ENCODE measurements at regions not wholly inside any gene's neighbourhood (a gene's known extent, or its start where the extent isn't known, plus 50 kb on each side); places are given as distances from the start of the nearest gene placed in this dataset.

DNA sequence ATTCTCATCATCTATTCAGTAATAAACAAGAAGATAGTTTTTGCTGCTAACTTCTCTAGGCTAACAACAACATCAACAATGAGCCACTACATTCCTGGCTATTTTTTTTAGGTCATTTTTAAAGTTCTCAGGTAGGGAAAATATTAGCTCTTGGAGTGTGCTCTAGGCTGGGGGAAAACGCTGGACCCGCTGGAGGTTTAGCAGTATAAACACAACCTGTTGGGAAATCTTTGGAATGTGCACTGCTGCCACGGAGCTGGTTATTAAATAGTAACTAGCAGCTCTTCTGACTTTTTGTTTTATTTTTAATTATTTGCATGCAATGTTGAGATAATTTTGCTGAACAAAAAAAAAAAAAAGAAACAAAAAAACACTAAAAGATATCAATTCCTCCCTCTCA is 892.1 kb upstream of the ACVR2A start:
- no peak for DNase-seq
- WGBS, 2 donors, result 59 to 62% methylated on average over 3 of the region's 3 CpGs
- Histone ChIP-seq H3K27me3 (no peaks in the 10 kb centered on the region), H3K4me3 (no peak overlapping the region), H3K4me1 (peaks cover 0 to 13% (median 0%) of the 10 kb centered on the region in 4 donors), H3K36me3 (no peaks in the 10 kb centered on the region), H3K27ac (peak overlapping the region in 1 of 4 donors; percentile 60), H3K9me3 (no peaks in the 10 kb centered on the region)
- intact Hi-C loops (cut with DNase I), result no loop called here
- TF ChIP-seq POLR2A (IDR thresholded peaks at IDR 0.05) (no peak), EP300 (IDR thresholded peaks at IDR 0.05) (no peak), POLR2AphosphoS5 (IDR thresholded peaks at IDR 0.05) (no peak)
- TF ChIP-seq, protein P1, sequence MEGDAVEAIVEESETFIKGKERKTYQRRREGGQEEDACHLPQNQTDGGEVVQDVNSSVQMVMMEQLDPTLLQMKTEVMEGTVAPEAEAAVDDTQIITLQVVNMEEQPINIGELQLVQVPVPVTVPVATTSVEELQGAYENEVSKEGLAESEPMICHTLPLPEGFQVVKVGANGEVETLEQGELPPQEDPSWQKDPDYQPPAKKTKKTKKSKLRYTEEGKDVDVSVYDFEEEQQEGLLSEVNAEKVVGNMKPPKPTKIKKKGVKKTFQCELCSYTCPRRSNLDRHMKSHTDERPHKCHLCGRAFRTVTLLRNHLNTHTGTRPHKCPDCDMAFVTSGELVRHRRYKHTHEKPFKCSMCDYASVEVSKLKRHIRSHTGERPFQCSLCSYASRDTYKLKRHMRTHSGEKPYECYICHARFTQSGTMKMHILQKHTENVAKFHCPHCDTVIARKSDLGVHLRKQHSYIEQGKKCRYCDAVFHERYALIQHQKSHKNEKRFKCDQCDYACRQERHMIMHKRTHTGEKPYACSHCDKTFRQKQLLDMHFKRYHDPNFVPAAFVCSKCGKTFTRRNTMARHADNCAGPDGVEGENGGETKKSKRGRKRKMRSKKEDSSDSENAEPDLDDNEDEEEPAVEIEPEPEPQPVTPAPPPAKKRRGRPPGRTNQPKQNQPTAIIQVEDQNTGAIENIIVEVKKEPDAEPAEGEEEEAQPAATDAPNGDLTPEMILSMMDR (IDR thresholded peaks at IDR 0.05), result no peak

DNA sequence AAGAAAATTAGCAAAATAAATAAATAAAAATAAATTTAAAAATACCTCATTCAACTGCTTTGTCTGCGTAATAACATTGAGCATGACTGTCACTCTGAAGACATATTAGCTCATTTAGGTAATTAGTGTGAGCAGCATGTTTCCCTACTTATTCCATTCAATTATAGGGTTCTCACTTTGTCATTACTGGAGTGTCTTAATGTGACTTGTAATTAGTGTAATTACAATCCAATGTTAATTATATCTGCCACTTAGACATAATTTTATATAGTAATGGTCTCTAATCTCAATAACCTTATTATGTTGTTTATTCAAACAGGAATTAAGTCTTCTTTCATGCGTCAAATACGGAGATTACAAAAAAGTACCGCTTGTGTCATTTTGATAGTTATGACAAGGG is 893.9 kb upstream of the ACVR2A start:
- DNase-seq, result no peak
- WGBS, 2 donors, result 93 to 96% methylated on average over 4 of the region's 4 CpGs
- Histone ChIP-seq H3K4me1 (peaks cover 0 to 13% (median 0%) of the 10 kb centered on the region in 4 donors), H3K36me3 (no peaks in the 10 kb centered on the region), H3K27me3 (no peaks in the 10 kb centered on the region), H3K4me3 (no peak overlapping the region), H3K9me3 (no peaks in the 10 kb centered on the region), H3K27ac (no peak overlapping the region)
- TF ChIP-seq POLR2A (IDR thresholded peaks at IDR 0.05), result no peak
- TF ChIP-seq POLR2AphosphoS5 (IDR thresholded peaks at IDR 0.05), result no peak
- TF ChIP-seq, protein P1 (IDR thresholded peaks at IDR 0.05), result no peak
- TF ChIP-seq EP300 (IDR thresholded peaks at IDR 0.05), result no peak
- intact Hi-C loops (cut with DNase I), result no loop called here

- 89 to 90% methylated on average over 3 of the region's 3 CpGs for WGBS, 2 donors
- peaks cover 0 to 13% (median 0%) of the 10 kb centered on the region in 4 donors for H3K4me1 ChIP-seq
- TF ChIP-seq, protein P1 (IDR thresholded peaks at IDR 0.05), result no peak
- no peak for TF ChIP-seq POLR2AphosphoS5 (IDR thresholded peaks at IDR 0.05)
- no peak for TF ChIP-seq EP300 (IDR thresholded peaks at IDR 0.05)
- no peak for TF ChIP-seq POLR2A (IDR thresholded peaks at IDR 0.05)
Observed at GRCh38 chr2:146950361-146950760, 894.5 kb upstream of the ACVR2A start.

GRCh38 chr2:146949400-146949799 is 895.4 kb upstream of the ACVR2A start:
- Histone ChIP-seq H3K4me3 (no peak overlapping the region), H3K9me3 (no peaks in the 10 kb centered on the region), H3K36me3 (no peaks in the 10 kb centered on the region), H3K27me3 (no peaks in the 10 kb centered on the region), H3K4me1 (peaks cover 0 to 13% (median 0%) of the 10 kb centered on the region in 4 donors), H3K27ac (no peak overlapping the region)
- TF ChIP-seq, protein P1 (IDR thresholded peaks at IDR 0.05), result no peak
- no peak for TF ChIP-seq EP300 (IDR thresholded peaks at IDR 0.05)
- no peak for TF ChIP-seq POLR2A (IDR thresholded peaks at IDR 0.05)
- TF ChIP-seq POLR2AphosphoS5 (IDR thresholded peaks at IDR 0.05), result no peak
- DNase-seq, result no peak
- intact Hi-C loops (cut with DNase I), result no loop called here
- 85 to 91% methylated on average over 2 of the region's 2 CpGs for whole genome bisulfite sequencing, 2 donors

More at GRCh38 chr2:146950361-146950760, 894.5 kb upstream of the ACVR2A start:
- Histone ChIP-seq H3K36me3 (no peaks in the 10 kb centered on the region), H3K4me3 (no peak overlapping the region), H3K27me3 (no peaks in the 10 kb centered on the region), H3K9me3 (no peaks in the 10 kb centered on the region), H3K27ac (no peak overlapping the region)
- intact Hi-C loops (cut with DNase I), result no loop called here
- no peak for DNase-seq

GRCh38 chr2:146944601-146945000 is 900.2 kb upstream of the ACVR2A start:
- TF ChIP-seq EP300 (IDR thresholded peaks at IDR 0.05) (no peak), POLR2A (IDR thresholded peaks at IDR 0.05) (no peak), POLR2AphosphoS5 (IDR thresholded peaks at IDR 0.05) (no peak)
- TF ChIP-seq, protein P1 (IDR thresholded peaks at IDR 0.05), result no peak
- no peak overlapping the region for H3K4me3 ChIP-seq
- H3K27me3 ChIP-seq, result no peaks in the 10 kb centered on the region
- WGBS, 2 donors, result 68 to 81% methylated on average over 4 of the region's 4 CpGs
- peaks cover 0 to 13% (median 6%) of the 10 kb centered on the region in 4 donors for H3K4me1 ChIP-seq
- intact Hi-C loops (cut with DNase I), result no loop called here
- no peak overlapping the region for H3K27ac ChIP-seq
- DNase-seq, result no peak
- H3K9me3 ChIP-seq, result no peaks in the 10 kb centered on the region
- H3K36me3 ChIP-seq, result no peaks in the 10 kb centered on the region

All from sigmoid colon (tissue), 6 donors.